B cell (primary cell): ENCODE measurements at regions not wholly inside any gene's neighbourhood (a gene's known extent, or its start where the extent isn't known, plus 50 kb on each side); places are given as distances from the start of the nearest gene placed in this dataset.

Source experiments
- ATAC-seq: fragments of 200-7000 bp; cut with Tn5 transposase; one replicate; pipeline ENCODE4 v1.10.0; 2021; ENCODE audit warnings: low read depth, mild to moderate bottlenecking, moderate number of reproducible peaks, moderate library complexity
- CTCF ChIA-PET: fragments of 350-600 bp; sonication (Branson Sonifier 250); formaldehyde crosslinking; loops from one replicate; lab custom pipeline; 2021; ENCODE audit warnings: antibody characterized with exemption, inconsistent platforms; lab: Charles Lee
- POLR2A ChIA-PET: fragments of 350-600 bp; sonication (Branson Sonifier 250); formaldehyde crosslinking; loops from one replicate; lab custom pipeline; 2021; ENCODE audit warnings: antibody characterized with exemption; lab: Charles Lee
- DNase-seq: peaks from one replicate; pipeline ENCODE4 v3.0.0; 2013
- H2AFZ ChIP-seq: 2 replicates; pipeline ENCODE4 v1.6.1; 2012; ENCODE audit warnings: mild to moderate bottlenecking, low read depth, low read length; ENCODE audit not compliant: insufficient read depth, poor library complexity, severe bottlenecking
- H3K27ac ChIP-seq, 2 donors: 1 replicate in 1 of 2; 2 replicates in 1 of 2; pipeline ENCODE4 v1.5.1; 2012 to 2013; ENCODE audit warnings: low read length in 2 of 2, mild to moderate bottlenecking in 2 of 2, moderate library complexity in 1 of 2
- H3K27me3 ChIP-seq, 4 experiments: fragments of 200-600 bp in 1 of 4; sonication (generic) in 1 of 4; replicated peaks in 1 of 4; 1 replicate in 2 of 4; 2 replicates in 2 of 4; pipeline versions ENCODE4 v1.6.1 to v1.7.0; 2013 to 2016; ENCODE audit warnings: low read length in 3 of 4, mild to moderate bottlenecking in 2 of 4, mixed read lengths in 1 of 4, moderate library complexity in 1 of 4; ENCODE audit not compliant: insufficient read depth in 4 of 4, control insufficient read depth in 3 of 4; ENCODE audit errors: control extremely low read depth in 1 of 4
- H3K36me3 ChIP-seq, 2 experiments: replicated peaks in 1 of 2; 1 replicate in 1 of 2; 2 replicates in 1 of 2; pipeline versions ENCODE4 v1.6.1 to v1.7.1; 2013; ENCODE audit warnings: low read length in 1 of 2; ENCODE audit not compliant: insufficient read depth in 2 of 2, control insufficient read depth in 1 of 2; ENCODE audit errors: control extremely low read depth in 1 of 2, extremely low read depth in 1 of 2
- H3K4me1 ChIP-seq, 2 donors: fragments of 200-600 bp in 1 of 2; sonication (generic) in 1 of 2; 1 replicate in 1 of 2; 2 replicates in 1 of 2; pipeline versions ENCODE4 v1.5.1 to v1.6.1; 2013 to 2017; ENCODE audit warnings: low read length in 2 of 2; ENCODE audit not compliant: control insufficient read depth in 2 of 2, insufficient read depth in 2 of 2
- H3K4me2 ChIP-seq: replicated peaks from 2 replicates; pipeline ENCODE3; 2012; ENCODE audit warnings: mild to moderate bottlenecking, low read depth, low read length; ENCODE audit not compliant: poor library complexity, severe bottlenecking
- H3K4me3 ChIP-seq, 5 experiments: fragments of 200-600 bp in 1 of 5; sonication (generic) in 1 of 5; 1 replicate in 3 of 5; 2 replicates in 2 of 5; pipeline versions ENCODE4 v1.5.1 to v1.7.0; 2011 to 2016; ENCODE audit warnings: low read length in 4 of 5, mild to moderate bottlenecking in 4 of 5, low read depth in 2 of 5, control low read depth in 1 of 5, moderate library complexity in 1 of 5; ENCODE audit not compliant: insufficient read depth in 1 of 5; ENCODE audit errors: control extremely low read depth in 1 of 5, extremely low read depth in 1 of 5
- H3K79me2 ChIP-seq: fragments of 200-600 bp; sonication (generic); one replicate; pipeline ENCODE4 v1.6.0; 2016; ENCODE audit warnings: low read length; ENCODE audit not compliant: control insufficient read depth, insufficient read depth
- H3K9ac ChIP-seq: fragments of 200-600 bp; sonication (generic); 2 replicates; pipeline ENCODE4 v1.6.1; 2017; ENCODE audit warnings: mild to moderate bottlenecking, low read length, moderate library complexity
- H3K9me3 ChIP-seq, 3 donors: one replicate each; pipeline versions ENCODE4 v1.6.1 to v1.7.1; 2013; ENCODE audit warnings: low read length in 2 of 3; ENCODE audit not compliant: control insufficient read depth in 2 of 3, insufficient read depth in 1 of 3; ENCODE audit errors: control extremely low read depth in 1 of 3
- H4K20me1 ChIP-seq: 2 replicates; pipeline ENCODE4 v1.6.0; 2012; ENCODE audit warnings: mild to moderate bottlenecking, low read length; ENCODE audit not compliant: insufficient read depth, control insufficient read depth, poor library complexity, severe bottlenecking
- H3K27ac Mint-ChIP-seq: one replicate; pipeline ENCODE4 v1.8.0; 2021; ENCODE audit warnings: mixed read lengths
- H3K27me3 Mint-ChIP-seq: one replicate; pipeline ENCODE4 v1.8.0; 2021; ENCODE audit warnings: mixed read lengths
- H3K4me1 Mint-ChIP-seq: one replicate; pipeline ENCODE4 v1.8.0; 2021; ENCODE audit warnings: mixed read lengths
- H3K4me3 Mint-ChIP-seq: one replicate; pipeline ENCODE4 v1.8.0; 2021; ENCODE audit warnings: mixed read lengths
- H3K9me3 Mint-ChIP-seq: one replicate; pipeline ENCODE4 v1.8.0; 2022; ENCODE audit warnings: mixed read lengths; ENCODE audit not compliant: insufficient read depth
- EZH2 ChIP-seq: IDR thresholded peaks from 2 replicates; pipeline ENCODE4 v1.6.1; 2012; ENCODE audit warnings: borderline replicate concordance, low read depth, mild to moderate bottlenecking, moderate library complexity, low read length; ENCODE audit not compliant: insufficient read depth, poor library complexity, severe bottlenecking
- WGBS: methylation state at CpG from one replicate; pipeline ENCODE4 v1.1.5; 2013; ENCODE audit warnings: missing lambda C conversion rate; ENCODE audit not compliant: insufficient coverage; 5-methylcytosine and 5-hydroxymethylcytosine counted together
- intact Hi-C: fragments of 100-400 bp; cut with micrococcal nuclease; formaldehyde crosslinking; loops from one replicate; pipeline ENCODE4 v1.10.0; 2022
- TF ChIP-seq, protein P1 (sequence below): fragments of 200-600 bp; IDR thresholded peaks from one replicate; pipeline ENCODE4 v1.8.0; 2022; ENCODE audit warnings: antibody characterized with exemption, mild to moderate bottlenecking

- H2AFZ ChIP-seq = no peak overlapping the region
- ATAC-seq (no peak), DNase-seq (no peak)
- H3K9ac ChIP-seq = no peak overlapping the region
- H3K27me3 ChIP-seq = peaks cover 0 to 4% (median 0%) of the 10 kb centered on the region in 4 experiments
- H3K4me2 ChIP-seq = no peak overlapping the region
- H4K20me1 ChIP-seq = no peaks in the 10 kb centered on the region
- ChIA-PET POLR2A (no interaction called here), CTCF (interaction anchor here (1.7 to 1.9 kb wide), 2 partner anchors 16 to 494 kb away, joined by 4 to 5 read pairs; no protein-coding TSS in a partner anchor)
- H3K4me1 ChIP-seq = no peaks in the 10 kb centered on the region
- Mint-ChIP-seq H3K4me1 (no peaks in the 10 kb centered on the region), H3K27me3 (peaks cover 5% of the 10 kb centered on the region), H3K27ac (no peak overlapping the region), H3K4me3 (no peak overlapping the region), H3K9me3 (no peaks in the 10 kb centered on the region)
- no peak overlapping the region for H3K4me3 ChIP-seq
- intact Hi-C loops = loop anchor here (10.0 kb wide), 1 partner anchor 266 kb away; no protein-coding TSS in a partner anchor
- TF ChIP-seq EZH2 = no peak
- TF ChIP-seq, protein P1, sequence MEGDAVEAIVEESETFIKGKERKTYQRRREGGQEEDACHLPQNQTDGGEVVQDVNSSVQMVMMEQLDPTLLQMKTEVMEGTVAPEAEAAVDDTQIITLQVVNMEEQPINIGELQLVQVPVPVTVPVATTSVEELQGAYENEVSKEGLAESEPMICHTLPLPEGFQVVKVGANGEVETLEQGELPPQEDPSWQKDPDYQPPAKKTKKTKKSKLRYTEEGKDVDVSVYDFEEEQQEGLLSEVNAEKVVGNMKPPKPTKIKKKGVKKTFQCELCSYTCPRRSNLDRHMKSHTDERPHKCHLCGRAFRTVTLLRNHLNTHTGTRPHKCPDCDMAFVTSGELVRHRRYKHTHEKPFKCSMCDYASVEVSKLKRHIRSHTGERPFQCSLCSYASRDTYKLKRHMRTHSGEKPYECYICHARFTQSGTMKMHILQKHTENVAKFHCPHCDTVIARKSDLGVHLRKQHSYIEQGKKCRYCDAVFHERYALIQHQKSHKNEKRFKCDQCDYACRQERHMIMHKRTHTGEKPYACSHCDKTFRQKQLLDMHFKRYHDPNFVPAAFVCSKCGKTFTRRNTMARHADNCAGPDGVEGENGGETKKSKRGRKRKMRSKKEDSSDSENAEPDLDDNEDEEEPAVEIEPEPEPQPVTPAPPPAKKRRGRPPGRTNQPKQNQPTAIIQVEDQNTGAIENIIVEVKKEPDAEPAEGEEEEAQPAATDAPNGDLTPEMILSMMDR = no peak
- H3K36me3 ChIP-seq = no peaks in the 10 kb centered on the region
- no peaks in the 10 kb centered on the region for H3K9me3 ChIP-seq
- no peak overlapping the region for H3K27ac ChIP-seq
- no peaks in the 10 kb centered on the region for H3K79me2 ChIP-seq
Observed at GRCh38 chr18:73848656-73849055, 299.0 kb downstream of the FBXO15 start.

GRCh38 chr18:73843455-73843854 is 304.2 kb downstream of the FBXO15 start:
- ChIA-PET CTCF (interaction anchor here (0.7 to 2.4 kb wide), 6 partner anchors 9 to 1084 kb away, joined by 3 to 27 read pairs (median 3); no protein-coding TSS in a partner anchor), POLR2A (no interaction called here)
- Histone ChIP-seq H3K27me3 (peaks cover 0 to 4% (median 0%) of the 10 kb centered on the region in 4 experiments), H3K9me3 (no peaks in the 10 kb centered on the region), H3K36me3 (no peaks in the 10 kb centered on the region), H3K79me2 (no peaks in the 10 kb centered on the region), H3K4me1 (no peaks in the 10 kb centered on the region), H3K9ac (no peak overlapping the region), H2AFZ (no peak overlapping the region), H3K4me2 (no peak overlapping the region), H3K27ac (no peak overlapping the region), H4K20me1 (no peaks in the 10 kb centered on the region), H3K4me3 (no peak overlapping the region)
- Mint-ChIP-seq H3K9me3 (no peaks in the 10 kb centered on the region), H3K4me3 (no peak overlapping the region), H3K27me3 (peaks cover 5% of the 10 kb centered on the region), H3K4me1 (peaks cover 3% of the 10 kb centered on the region), H3K27ac (no peak overlapping the region)
- WGBS = 85% methylated on average over 6 of the region's 7 CpGs
- TF ChIP-seq EZH2 = no peak
- TF ChIP-seq, protein P1 = no peak
- ATAC-seq (no peak), DNase-seq (no peak)
- intact Hi-C loops = loop anchor here (5.0 to 10.0 kb wide), 3 partner anchors 271 to 706 kb away; no protein-coding TSS in a partner anchor
